Colonic mucosa (tissue), 4 donors: ENCODE measurements at regions not wholly inside any gene's neighbourhood (a gene's known extent, or its start where the extent isn't known, plus 50 kb on each side); places are given as distances from the start of the nearest gene placed in this dataset.

Source experiments
- DNase-seq: peaks from one replicate; pipeline ENCODE4 v3.0.0-alpha.2; 2020
- H3K27ac ChIP-seq: fragments of 200-600 bp; one replicate; pipeline ENCODE4 v1.8.0; 2021
- H3K27me3 ChIP-seq: fragments of 200-600 bp; one replicate; pipeline ENCODE4 v1.8.0; 2021
- H3K36me3 ChIP-seq: fragments of 200-600 bp; one replicate; pipeline ENCODE4 v1.8.0; 2021
- H3K4me1 ChIP-seq: fragments of 200-600 bp; one replicate; pipeline ENCODE4 v1.8.0; 2021; ENCODE audit warnings: mild to moderate bottlenecking
- H3K4me3 ChIP-seq: fragments of 200-600 bp; one replicate; pipeline ENCODE4 v1.8.0; 2021
- H3K9ac ChIP-seq, 2 donors: one replicate each; pipeline ENCODE4 v1.7.0; 2013; ENCODE audit warnings: control low read depth in 2 of 2, low read depth in 2 of 2, low read length in 2 of 2
- H3K9me3 ChIP-seq: fragments of 200-600 bp; one replicate; pipeline ENCODE4 v1.8.0; 2021
- CTCF ChIP-seq: fragments of 200-600 bp; IDR thresholded peaks from one replicate; pipeline ENCODE4 v1.8.0; 2022; ENCODE audit warnings: antibody characterized with exemption, mild to moderate bottlenecking
- intact Hi-C: fragments of 100-400 bp; cut with DNase I; formaldehyde crosslinking; loops from one replicate; pipeline ENCODE4 v1.14.1; 2022
- donor health status: healthy.
- donor health status: DM: no; HTN: no; CAD: no.
- donor health status: DM: no; HTN: no; CAD: no.

GRCh38 chr2:196555726-196556125 is 83.8 kb upstream of the CCDC150 start:
- H3K9me3 ChIP-seq: no peaks in the 10 kb centered on the region
- H3K4me1 ChIP-seq: no peaks in the 10 kb centered on the region
- no peak overlapping the region for H3K4me3 ChIP-seq
- H3K27ac ChIP-seq: no peak overlapping the region
- TF ChIP-seq CTCF: no peak
- no peak overlapping the region for H3K9ac ChIP-seq
- no peaks in the 10 kb centered on the region for H3K36me3 ChIP-seq
- no peaks in the 10 kb centered on the region for H3K27me3 ChIP-seq
- DNase-seq: no peak
- intact Hi-C loops: no loop called here

GRCh38 chr2:196558497-196558896 is 81.0 kb upstream of the CCDC150 start:
- H3K4me1 ChIP-seq: no peaks in the 10 kb centered on the region
- intact Hi-C loops: no loop called here
- no peak overlapping the region for H3K4me3 ChIP-seq
- H3K27me3 ChIP-seq: no peaks in the 10 kb centered on the region
- H3K9me3 ChIP-seq: no peaks in the 10 kb centered on the region
- no peak for TF ChIP-seq CTCF
- H3K9ac ChIP-seq: no peak overlapping the region
- H3K36me3 ChIP-seq: no peaks in the 10 kb centered on the region
- DNase-seq: no peak
- H3K27ac ChIP-seq: no peak overlapping the region

- intact Hi-C loops: no loop called here
- Histone ChIP-seq H3K9ac (no peak overlapping the region), H3K27me3 (no peaks in the 10 kb centered on the region), H3K27ac (no peak overlapping the region), H3K4me3 (no peak overlapping the region), H3K9me3 (no peaks in the 10 kb centered on the region), H3K36me3 (no peaks in the 10 kb centered on the region), H3K4me1 (no peaks in the 10 kb centered on the region)
- DNase-seq: no peak
- TF ChIP-seq CTCF: no peak
Measured at GRCh38 chr2:196563876-196564275, 75.6 kb upstream of the CCDC150 start.

GRCh38 chr2:196565106-196565765 is 74.3 kb upstream of the CCDC150 start:
- TF ChIP-seq CTCF: no peak
- intact Hi-C loops: no loop called here
- H3K9ac ChIP-seq: no peak overlapping the region
- no peak for DNase-seq
- H3K27me3 ChIP-seq: no peaks in the 10 kb centered on the region
- H3K36me3 ChIP-seq: no peaks in the 10 kb centered on the region
- H3K27ac ChIP-seq: no peak overlapping the region
- no peaks in the 10 kb centered on the region for H3K9me3 ChIP-seq
- H3K4me1 ChIP-seq: no peaks in the 10 kb centered on the region
- H3K4me3 ChIP-seq: no peak overlapping the region

- no peak for DNase-seq
- Histone ChIP-seq H3K36me3 (no peaks in the 10 kb centered on the region), H3K27me3 (no peaks in the 10 kb centered on the region), H3K4me3 (no peak overlapping the region), H3K9me3 (no peaks in the 10 kb centered on the region), H3K9ac (no peak overlapping the region), H3K4me1 (no peaks in the 10 kb centered on the region), H3K27ac (no peak overlapping the region)
- intact Hi-C loops: no loop called here
- TF ChIP-seq CTCF: no peak
Measured at GRCh38 chr2:196565982-196566381, 73.5 kb upstream of the CCDC150 start.
